Smooth muscle cell (in vitro differentiated cells): ENCODE measurements at regions not wholly inside any gene's neighbourhood (a gene's known extent, or its start where the extent isn't known, plus 50 kb on each side); places are given as distances from the start of the nearest gene placed in this dataset.
A peak's percentile ranks its signal among the peaks of the same experiment; 100 is the strongest.

Source experiments
- DNase-seq: peaks from one replicate; lab custom pipeline; 2025; ENCODE audit not compliant: unreplicated experiment; lab: John Stamatoyannopoulos, UW
- H2AFZ ChIP-seq: fragments of 200-600 bp; sonication (generic); 2 replicates; pipeline ENCODE4 v1.6.0; 2016; ENCODE audit warnings: antibody characterized with exemption, low read depth, mild to moderate bottlenecking
- H3F3A ChIP-seq: fragments of 200-600 bp; sonication (generic); 2 replicates; pipeline ENCODE4 v1.6.0; 2017; ENCODE audit warnings: antibody characterized with exemption, low read depth
- H3K27ac ChIP-seq: fragments of 200-600 bp; sonication (generic); 2 replicates; pipeline ENCODE4 v1.5.1; 2016; ENCODE audit warnings: low read depth, mild to moderate bottlenecking
- H3K27me3 ChIP-seq: fragments of 200-600 bp; sonication (generic); 2 replicates; pipeline ENCODE4 v1.6.1; 2016; ENCODE audit warnings: low read depth, mild to moderate bottlenecking
- H3K36me3 ChIP-seq: fragments of 200-600 bp; sonication (generic); 2 replicates; pipeline ENCODE4 v1.5.1; 2016; ENCODE audit warnings: low read depth
- H3K4me1 ChIP-seq: fragments of 200-600 bp; sonication (generic); 2 replicates; pipeline ENCODE4 v1.5.1; 2016; ENCODE audit warnings: low read depth
- H3K4me2 ChIP-seq: fragments of 200-600 bp; sonication (generic); 2 replicates; pipeline ENCODE4 v1.6.0; 2016; ENCODE audit warnings: mild to moderate bottlenecking
- H3K4me3 ChIP-seq: fragments of 200-600 bp; sonication (generic); 2 replicates; pipeline ENCODE4 v1.5.1; 2016; ENCODE audit warnings: mild to moderate bottlenecking
- H3K79me2 ChIP-seq: fragments of 200-600 bp; sonication (generic); 2 replicates; pipeline ENCODE4 v1.6.0; 2016; ENCODE audit warnings: low read depth, mild to moderate bottlenecking
- H3K9ac ChIP-seq: fragments of 200-600 bp; sonication (generic); 2 replicates; pipeline ENCODE4 v1.6.0; 2016; ENCODE audit warnings: low read depth
- H3K9me3 ChIP-seq: fragments of 200-600 bp; sonication (generic); replicated peaks from 2 replicates; pipeline ENCODE4 v1.5.1; 2016; ENCODE audit warnings: low read depth
- H4K20me1 ChIP-seq: fragments of 200-600 bp; sonication (generic); 2 replicates; pipeline ENCODE4 v1.6.0; 2016; ENCODE audit warnings: low read depth
- CTCF ChIP-seq: fragments of 200-600 bp; sonication (generic); IDR thresholded peaks from 2 replicates; pipeline ENCODE4 v1.5.1; 2017; ENCODE audit warnings: borderline replicate concordance, mild to moderate bottlenecking, antibody characterized with exemption; ENCODE audit not compliant: insufficient read depth, poor library complexity, severe bottlenecking
- WGBS: methylation state at CpG from one replicate; pipeline ENCODE4 v1.1.7; 2016; ENCODE audit warnings: low lambda C conversion rate; 5-methylcytosine and 5-hydroxymethylcytosine counted together

- Histone ChIP-seq H2AFZ (no peak overlapping the region), H3K36me3 (no peaks in the 10 kb centered on the region), H3K4me2 (no peak overlapping the region), H3K9ac (no peak overlapping the region), H3K4me3 (no peak overlapping the region), H3K27ac (no peak overlapping the region), H3K4me1 (no peaks in the 10 kb centered on the region), H4K20me1 (no peaks in the 10 kb centered on the region), H3F3A (no peaks in the 10 kb centered on the region), H3K9me3 (no peaks in the 10 kb centered on the region), H3K27me3 (peaks cover 4% of the 10 kb centered on the region), H3K79me2 (no peaks in the 10 kb centered on the region)
- no peak for DNase-seq
- WGBS = 88% methylated on average over 2 of the region's 2 CpGs
- no peak for TF ChIP-seq CTCF
Observed at GRCh38 chr15:38682861-38683260, 118.2 kb upstream of the RASGRP1 start.

GRCh38 chr15:38683382-38684242, 119.0 kb upstream of the RASGRP1 start:
- Histone ChIP-seq H3K9me3 (no peaks in the 10 kb centered on the region), H3K4me2 (no peak overlapping the region), H3K4me3 (no peak overlapping the region), H3K36me3 (no peaks in the 10 kb centered on the region), H3K79me2 (no peaks in the 10 kb centered on the region), H3K9ac (no peak overlapping the region), H3K27me3 (peaks cover 4% of the 10 kb centered on the region), H3F3A (no peaks in the 10 kb centered on the region), H3K27ac (no peak overlapping the region), H4K20me1 (no peaks in the 10 kb centered on the region), H3K4me1 (no peaks in the 10 kb centered on the region), H2AFZ (no peak overlapping the region)
- WGBS = 95% methylated on average over 2 of the region's 2 CpGs
- DNase-seq = no peak
- TF ChIP-seq CTCF = peak; percentile 78

GRCh38 chr15:38684440-38685010, 119.9 kb upstream of the RASGRP1 start:
- no peaks in the 10 kb centered on the region for H3K36me3 ChIP-seq
- 52% methylated on average over 2 of the region's 2 CpGs for WGBS
- H3K79me2 ChIP-seq = no peaks in the 10 kb centered on the region
- no peak overlapping the region for H3K4me2 ChIP-seq
- H4K20me1 ChIP-seq = no peaks in the 10 kb centered on the region
- no peak overlapping the region for H3K4me3 ChIP-seq
- DNase-seq = no peak
- H3K9me3 ChIP-seq = no peaks in the 10 kb centered on the region
- H3K9ac ChIP-seq = no peak overlapping the region
- no peak overlapping the region for H3K27ac ChIP-seq
- H3F3A ChIP-seq = no peaks in the 10 kb centered on the region
- H3K4me1 ChIP-seq = no peaks in the 10 kb centered on the region
- peaks cover 4% of the 10 kb centered on the region for H3K27me3 ChIP-seq
- H2AFZ ChIP-seq = no peak overlapping the region
- no peak for TF ChIP-seq CTCF
